ENCODE measurements at regions not wholly inside any gene's neighbourhood (a gene's known extent, or its start where the extent isn't known, plus 50 kb on each side); places are given as distances from the start of the nearest gene placed in this dataset.

GRCh38 chr6:11389977-11390376, 147.6 kb upstream of the TMEM170B start:
- H3K4me1 ChIP-seq (ENCODE audit: insufficient read depth, low read length) = peaks cover 21% of the 10 kb centered on the region
- DNase-seq (ENCODE audit: insufficient read length, low spot score, missing footprints) = no peak
- H3K27ac ChIP-seq (ENCODE audit: low read depth, low read length) = no peak overlapping the region
- no peaks in the 10 kb centered on the region for H3K27me3 ChIP-seq (ENCODE audit: insufficient read depth, low read length)
- H3K4me3 ChIP-seq (ENCODE audit: insufficient read depth, low read length) = no peak overlapping the region
- H4K20me1 ChIP-seq (ENCODE audit: insufficient read depth, low read length) = no peaks in the 10 kb centered on the region
- no peaks in the 10 kb centered on the region for H3K79me2 ChIP-seq (ENCODE audit: insufficient read depth, low read length)
- no peak for TF ChIP-seq CTCF (IDR thresholded peaks at IDR 0.05; ENCODE audit: extremely low read depth, low read depth, low read length)
- H2AFZ ChIP-seq (ENCODE audit: low read length) = no peak overlapping the region
- H3K9me3 ChIP-seq (ENCODE audit: low read depth, low read length) = no peaks in the 10 kb centered on the region
- H3K4me2 ChIP-seq (ENCODE audit: insufficient read depth, low read length) = no peak overlapping the region
- H3K36me3 ChIP-seq (ENCODE audit: insufficient read depth, low read length) = no peaks in the 10 kb centered on the region

- no peak for DNase-seq (ENCODE audit: insufficient read length, low spot score, missing footprints)
- Histone ChIP-seq H3K4me2 (ENCODE audit: insufficient read depth, low read length) (no peak overlapping the region), H2AFZ (ENCODE audit: low read length) (no peak overlapping the region), H3K36me3 (ENCODE audit: insufficient read depth, low read length) (no peaks in the 10 kb centered on the region), H3K27ac (ENCODE audit: low read depth, low read length) (no peak overlapping the region), H3K79me2 (ENCODE audit: insufficient read depth, low read length) (no peaks in the 10 kb centered on the region), H3K9me3 (ENCODE audit: low read depth, low read length) (no peaks in the 10 kb centered on the region), H3K4me3 (ENCODE audit: insufficient read depth, low read length) (no peak overlapping the region), H3K27me3 (ENCODE audit: insufficient read depth, low read length) (no peaks in the 10 kb centered on the region), H4K20me1 (ENCODE audit: insufficient read depth, low read length) (no peaks in the 10 kb centered on the region), H3K4me1 (ENCODE audit: insufficient read depth, low read length) (peaks cover 17% of the 10 kb centered on the region)
- TF ChIP-seq CTCF (IDR thresholded peaks at IDR 0.05; ENCODE audit: extremely low read depth, low read depth, low read length) = no peak
Measured at GRCh38 chr6:11388983-11389944, 148.3 kb upstream of the TMEM170B start.

GRCh38 chr6:11387707-11388430, 149.7 kb upstream of the TMEM170B start:
- H3K9me3 ChIP-seq (ENCODE audit: low read depth, low read length) = no peaks in the 10 kb centered on the region
- H3K4me3 ChIP-seq (ENCODE audit: insufficient read depth, low read length) = no peak overlapping the region
- H3K27ac ChIP-seq (ENCODE audit: low read depth, low read length) = no peak overlapping the region
- TF ChIP-seq CTCF (IDR thresholded peaks at IDR 0.05; ENCODE audit: extremely low read depth, low read depth, low read length) = no peak
- H3K27me3 ChIP-seq (ENCODE audit: insufficient read depth, low read length) = no peaks in the 10 kb centered on the region
- peaks cover 3% of the 10 kb centered on the region for H3K4me1 ChIP-seq (ENCODE audit: insufficient read depth, low read length)
- H2AFZ ChIP-seq (ENCODE audit: low read length) = no peak overlapping the region
- H3K79me2 ChIP-seq (ENCODE audit: insufficient read depth, low read length) = no peaks in the 10 kb centered on the region
- H4K20me1 ChIP-seq (ENCODE audit: insufficient read depth, low read length) = no peaks in the 10 kb centered on the region
- H3K36me3 ChIP-seq (ENCODE audit: insufficient read depth, low read length) = no peaks in the 10 kb centered on the region
- DNase-seq (ENCODE audit: insufficient read length, low spot score, missing footprints) = no peak
- H3K4me2 ChIP-seq (ENCODE audit: insufficient read depth, low read length) = no peak overlapping the region

- TF ChIP-seq CTCF (IDR thresholded peaks at IDR 0.05; ENCODE audit: extremely low read depth, low read depth, low read length) = no peak
Measured at GRCh38 chr6:11386726-11387125, 150.8 kb upstream of the TMEM170B start.

More at GRCh38 chr6:11386726-11387125, 150.8 kb upstream of the TMEM170B start:
- no peak overlapping the region for H3K27ac ChIP-seq (ENCODE audit: low read depth, low read length)
- H3K4me2 ChIP-seq (ENCODE audit: insufficient read depth, low read length) = no peak overlapping the region
- no peaks in the 10 kb centered on the region for H3K36me3 ChIP-seq (ENCODE audit: insufficient read depth, low read length)
- H2AFZ ChIP-seq (ENCODE audit: low read length) = no peak overlapping the region
- no peaks in the 10 kb centered on the region for H3K79me2 ChIP-seq (ENCODE audit: insufficient read depth, low read length)
- no peak overlapping the region for H3K4me3 ChIP-seq (ENCODE audit: insufficient read depth, low read length)
- no peaks in the 10 kb centered on the region for H3K4me1 ChIP-seq (ENCODE audit: insufficient read depth, low read length)
- no peaks in the 10 kb centered on the region for H3K27me3 ChIP-seq (ENCODE audit: insufficient read depth, low read length)
- no peaks in the 10 kb centered on the region for H3K9me3 ChIP-seq (ENCODE audit: low read depth, low read length)
- DNase-seq (ENCODE audit: insufficient read length, low spot score, missing footprints) = no peak
- no peaks in the 10 kb centered on the region for H4K20me1 ChIP-seq (ENCODE audit: insufficient read depth, low read length)
